ENCODE measurements at regions not wholly inside any gene's neighbourhood (a gene's known extent, or its start where the extent isn't known, plus 50 kb on each side); places are given as distances from the start of the nearest gene placed in this dataset.

- no peak overlapping the region for H3K4me3 ChIP-seq (ENCODE audit: low read depth, low read length)
- TF ChIP-seq CTCF (IDR thresholded peaks at IDR 0.05; ENCODE audit: insufficient read depth, low read depth, low read length, missing control alignments) = no peak
- DNase-seq (ENCODE audit: low read depth) = no peak
These were observed 216.6 kb upstream of the LHX5 start for GRCh38 chr12:113688313-113688712.

DNA sequence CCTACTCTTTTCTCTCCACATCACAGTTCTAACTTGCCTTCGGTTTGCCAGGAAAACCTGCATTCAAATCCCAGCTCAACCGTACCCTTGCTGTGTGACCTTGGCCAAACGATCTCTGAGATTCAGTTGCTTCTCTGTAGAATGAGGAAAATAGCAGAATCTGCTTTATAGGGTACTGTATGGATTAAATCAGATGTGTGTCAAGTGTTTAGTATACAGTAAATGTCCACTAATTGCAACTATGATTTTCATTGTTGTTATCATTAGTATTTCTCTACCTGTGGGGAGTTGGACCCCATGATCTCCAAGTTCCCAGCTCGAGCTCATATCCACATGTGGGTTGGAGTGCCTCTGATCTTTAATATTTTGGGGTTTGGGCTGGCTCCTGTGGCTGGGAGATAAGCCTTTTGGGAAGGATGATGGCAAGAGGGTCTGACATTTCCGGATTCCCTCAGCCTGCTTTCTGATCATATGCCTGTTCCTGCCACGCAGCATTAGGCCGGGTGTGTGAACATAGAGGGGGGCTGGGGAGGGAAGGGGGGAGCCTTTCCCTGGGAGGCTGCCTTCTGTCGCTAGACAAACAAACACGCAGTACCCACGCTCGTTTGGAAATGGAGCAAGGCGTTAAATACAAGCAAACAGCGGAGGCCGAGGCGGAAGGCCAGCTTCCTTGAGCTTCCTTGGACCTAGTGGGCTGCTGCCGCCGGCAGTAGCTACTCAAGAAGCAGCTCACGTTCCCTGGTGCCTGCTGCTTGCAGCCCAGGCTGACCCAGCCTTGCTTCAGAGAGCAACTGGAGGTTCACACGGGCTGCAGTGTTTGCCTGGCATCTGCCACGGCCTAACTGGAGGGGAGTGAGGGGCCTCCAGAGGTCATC lies 213.5 kb upstream of the LHX5 start:
- no peak overlapping the region for H3K4me3 ChIP-seq (ENCODE audit: low read depth, low read length)
- no peak for DNase-seq (ENCODE audit: low read depth)
- no peak for TF ChIP-seq CTCF (IDR thresholded peaks at IDR 0.05; ENCODE audit: insufficient read depth, low read depth, low read length, missing control alignments)

DNA sequence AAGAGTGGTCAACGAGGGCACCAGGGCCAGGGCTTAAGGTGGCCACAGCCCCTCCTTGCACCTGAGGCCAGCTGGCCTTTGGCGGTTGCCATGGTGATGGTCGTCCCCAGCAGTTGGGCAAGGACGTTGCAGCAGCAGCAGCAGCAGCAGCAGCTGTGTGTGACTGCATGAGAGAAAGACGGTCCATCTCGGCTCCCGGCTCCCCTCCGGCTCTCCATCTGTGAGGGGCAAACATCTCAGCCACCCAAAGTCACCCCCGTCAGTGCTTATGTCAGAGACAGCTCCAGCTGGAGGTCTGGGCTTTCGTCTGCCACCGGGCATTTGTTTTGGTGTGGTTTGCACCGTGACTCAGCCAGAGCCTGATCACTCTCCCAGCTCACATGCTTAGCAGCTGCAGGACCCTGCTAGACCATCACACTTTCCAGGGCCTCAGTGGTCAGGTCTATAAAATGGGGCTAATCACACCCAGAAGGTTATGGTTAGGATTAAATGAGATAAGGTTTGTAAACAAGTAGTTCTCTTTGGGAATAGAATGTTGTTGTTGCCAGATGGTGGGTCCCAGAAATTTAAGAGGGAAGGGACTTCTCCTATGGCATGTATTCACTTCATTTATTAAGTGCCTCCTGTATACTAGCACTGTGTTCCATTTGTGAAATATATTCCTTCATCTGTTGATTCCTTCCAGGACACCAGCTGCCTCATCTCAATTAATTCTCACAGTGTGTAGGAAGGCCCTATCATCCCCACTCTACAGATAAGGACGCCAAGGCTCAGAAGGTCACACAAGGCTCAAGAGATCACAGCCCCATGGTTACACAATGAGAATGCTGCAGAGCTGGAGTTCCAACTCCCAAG lies 212.6 kb upstream of the LHX5 start:
- TF ChIP-seq CTCF (IDR thresholded peaks at IDR 0.05; ENCODE audit: insufficient read depth, low read depth, low read length, missing control alignments) = no peak
- no peak for DNase-seq (ENCODE audit: low read depth)

DNA sequence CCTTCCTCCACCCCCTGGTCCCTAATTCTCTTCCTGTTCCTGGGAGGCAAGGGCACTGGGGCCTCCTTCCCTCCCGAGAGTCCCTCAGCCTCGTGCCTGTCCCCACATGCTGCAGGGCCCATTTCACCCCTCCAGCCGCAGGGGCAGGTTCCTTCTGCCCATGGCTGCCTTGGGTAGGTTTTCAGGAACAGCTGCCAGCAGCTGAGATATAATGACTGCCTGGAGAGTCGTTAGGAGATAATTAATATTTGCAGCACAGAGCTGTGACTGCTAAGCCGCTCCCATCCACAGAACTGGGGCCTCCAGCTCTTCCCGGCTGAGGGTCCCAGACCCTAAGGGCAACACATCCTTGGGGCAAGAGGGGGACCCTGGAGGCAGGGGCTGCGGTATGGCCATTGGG lies 211.9 kb upstream of the LHX5 start:
- no peak for TF ChIP-seq CTCF (IDR thresholded peaks at IDR 0.05; ENCODE audit: insufficient read depth, low read depth, low read length, missing control alignments)
- H3K4me3 ChIP-seq (ENCODE audit: low read depth, low read length) = no peak overlapping the region
- no peak for DNase-seq (ENCODE audit: low read depth)

More for the DNA sequence above, 212.6 kb upstream of the LHX5 start:
- H3K4me3 ChIP-seq (ENCODE audit: low read depth, low read length) = no peak overlapping the region

- no peak overlapping the region for H3K4me3 ChIP-seq (ENCODE audit: low read depth, low read length)
- no peak for DNase-seq (ENCODE audit: low read depth)
- no peak for TF ChIP-seq CTCF (IDR thresholded peaks at IDR 0.05; ENCODE audit: insufficient read depth, low read depth, low read length, missing control alignments)
These were observed 209.2 kb upstream of the LHX5 start for GRCh38 chr12:113680868-113681267.

- TF ChIP-seq CTCF (IDR thresholded peaks at IDR 0.05; ENCODE audit: insufficient read depth, low read depth, low read length, missing control alignments) = no peak
- no peak for DNase-seq (ENCODE audit: low read depth)
- no peak overlapping the region for H3K4me3 ChIP-seq (ENCODE audit: low read depth, low read length)
These were observed 206.8 kb upstream of the LHX5 start for GRCh38 chr12:113678223-113679119.

Measured in GM12865 (cell line).